ENCODE measurements at regions not wholly inside any gene's neighbourhood (a gene's known extent, or its start where the extent isn't known, plus 50 kb on each side); places are given as distances from the start of the nearest gene placed in this dataset.

DNA sequence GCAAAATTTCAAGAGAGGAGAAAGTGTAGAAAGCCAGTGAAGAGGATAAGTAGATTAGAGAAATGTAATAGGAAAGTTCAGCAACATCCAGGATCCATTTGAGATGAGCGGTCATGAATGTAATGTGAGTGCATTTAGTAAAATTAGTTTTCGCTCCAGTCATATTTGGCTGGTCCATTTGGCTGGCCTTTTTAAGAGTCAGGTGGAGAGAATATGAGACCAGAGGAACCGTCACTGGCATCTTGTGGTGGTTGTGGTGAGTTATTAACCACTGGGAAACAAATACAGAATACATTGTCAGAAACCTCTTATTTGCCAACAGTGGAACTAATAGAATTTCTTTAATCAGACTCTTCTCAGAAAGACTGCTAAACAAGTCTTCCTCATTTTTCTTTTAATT lies 1064.3 kb upstream of the CDH2 start:
- no peak for DNase-seq (ENCODE audit: low spot score)

- DNase-seq (ENCODE audit: low spot score) = no peak
These were observed 1057.8 kb upstream of the CDH2 start for GRCh38 chr18:29234751-29235150.

- no peak for DNase-seq (ENCODE audit: low spot score)
These were observed 1049.3 kb upstream of the CDH2 start for GRCh38 chr18:29226213-29226612.

DNA sequence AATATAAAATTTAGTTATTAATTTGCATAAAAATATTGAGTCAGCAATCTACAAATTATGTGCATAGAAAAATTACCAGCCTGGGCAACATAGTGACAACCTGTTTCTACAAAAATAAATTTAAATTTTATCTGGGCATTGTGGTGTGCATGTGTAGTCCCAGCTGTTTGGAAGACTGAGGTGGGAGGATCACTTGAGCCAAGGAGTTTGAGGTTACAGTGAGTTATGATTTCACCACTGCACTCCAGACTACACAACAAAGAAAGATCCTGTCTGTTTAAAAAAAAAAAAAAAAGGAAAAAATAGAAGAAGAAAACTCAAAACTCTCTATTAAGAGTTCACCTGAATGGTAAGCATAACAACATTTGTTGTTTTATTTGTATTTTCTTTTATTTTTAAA lies 1048.4 kb upstream of the CDH2 start:
- no peak for DNase-seq (ENCODE audit: low spot score)

GRCh38 chr18:29218091-29218490 lies 1041.2 kb upstream of the CDH2 start:
- no peak for DNase-seq (ENCODE audit: low spot score)

GRCh38 chr18:29217124-29217915 lies 1040.4 kb upstream of the CDH2 start:
- no peak for DNase-seq (ENCODE audit: low spot score)

GRCh38 chr18:29198834-29199233 lies 1021.9 kb upstream of the CDH2 start:
- no peak for DNase-seq (ENCODE audit: low spot score)

GRCh38 chr18:29196307-29196706 lies 1019.4 kb upstream of the CDH2 start:
- DNase-seq (ENCODE audit: low spot score) = no peak

DNA sequence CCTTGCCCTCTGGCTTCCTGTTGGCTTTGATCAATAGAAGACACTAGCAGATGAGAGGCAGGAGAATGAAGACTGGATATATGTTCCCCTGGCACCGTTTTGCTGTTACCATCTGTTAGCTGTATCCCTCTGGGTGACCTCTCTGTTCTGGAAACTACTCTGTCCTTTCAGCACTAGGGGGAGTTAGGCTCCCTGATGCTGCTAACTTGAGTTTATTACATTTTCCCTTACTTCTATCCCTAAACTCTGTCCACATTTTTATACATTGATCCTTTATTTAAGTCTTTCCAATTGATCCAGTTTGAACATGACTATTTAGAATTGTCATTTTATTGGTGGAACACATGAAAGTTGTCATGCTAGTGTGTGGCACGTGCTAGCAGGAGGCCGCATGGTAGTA lies 1014.3 kb upstream of the CDH2 start:
- DNase-seq (ENCODE audit: low spot score) = peak; percentile 47

DNA sequence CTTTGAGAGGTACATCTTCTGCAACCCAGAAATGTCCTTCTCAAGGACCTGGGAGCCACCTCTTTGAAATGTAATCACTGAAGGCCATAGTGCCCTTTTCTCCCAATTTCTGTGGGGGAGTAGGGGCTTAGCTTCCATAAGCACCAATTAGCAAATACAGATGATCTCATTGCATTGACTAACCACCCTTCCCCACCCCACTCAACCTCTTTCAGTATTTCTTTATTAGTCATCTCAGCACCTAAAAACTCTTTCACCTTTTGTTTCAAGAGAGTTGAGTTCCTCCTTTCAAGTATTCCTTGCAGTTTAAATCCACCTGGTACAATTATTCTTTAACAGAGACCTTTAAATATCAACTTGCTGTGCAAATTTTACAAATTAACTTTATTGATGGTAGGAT lies 1011.8 kb upstream of the CDH2 start:
- DNase-seq (ENCODE audit: low spot score) = no peak

DNA sequence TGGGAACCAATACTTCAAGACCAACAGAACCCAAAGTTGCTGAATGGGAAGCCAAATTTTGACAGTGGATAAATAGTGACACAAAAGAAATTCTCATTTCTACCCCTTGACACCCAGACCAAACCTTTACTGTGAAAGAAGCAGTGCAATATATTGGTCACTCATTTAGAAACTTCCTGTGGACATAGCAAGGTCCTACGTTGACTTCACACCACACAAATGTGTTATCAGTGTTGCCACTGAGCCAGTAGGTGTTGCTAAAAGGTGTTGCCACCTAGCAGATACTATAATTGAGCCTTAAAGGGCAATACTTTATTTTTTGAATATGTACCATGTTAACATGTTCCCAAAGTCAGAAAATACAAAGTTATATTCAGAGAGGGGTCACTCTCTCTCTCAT lies 1008.9 kb upstream of the CDH2 start:
- DNase-seq (ENCODE audit: low spot score) = no peak

DNA sequence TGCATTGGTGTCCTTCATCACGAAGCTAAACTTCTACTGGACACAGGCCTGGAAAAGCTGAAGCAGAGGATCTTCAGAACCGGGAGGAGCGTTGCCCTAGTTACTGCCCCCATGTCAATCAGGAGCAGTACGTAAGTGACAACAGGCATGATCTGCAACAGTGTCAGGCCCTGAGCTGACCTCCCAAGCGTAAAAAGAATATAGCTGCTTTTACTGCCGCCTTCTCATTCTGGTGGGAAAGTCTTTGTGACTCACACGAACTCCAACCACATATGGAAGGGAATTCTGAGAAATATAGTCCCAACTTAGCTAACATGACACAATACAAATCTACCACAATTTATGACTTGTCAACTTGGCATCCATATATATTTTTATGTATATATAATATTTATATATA lies 1007.7 kb upstream of the CDH2 start:
- DNase-seq (ENCODE audit: low spot score) = no peak

- peak; percentile 45 for DNase-seq (ENCODE audit: low spot score)
These were observed 1004.4 kb upstream of the CDH2 start for GRCh38 chr18:29181151-29181901.

DNA sequence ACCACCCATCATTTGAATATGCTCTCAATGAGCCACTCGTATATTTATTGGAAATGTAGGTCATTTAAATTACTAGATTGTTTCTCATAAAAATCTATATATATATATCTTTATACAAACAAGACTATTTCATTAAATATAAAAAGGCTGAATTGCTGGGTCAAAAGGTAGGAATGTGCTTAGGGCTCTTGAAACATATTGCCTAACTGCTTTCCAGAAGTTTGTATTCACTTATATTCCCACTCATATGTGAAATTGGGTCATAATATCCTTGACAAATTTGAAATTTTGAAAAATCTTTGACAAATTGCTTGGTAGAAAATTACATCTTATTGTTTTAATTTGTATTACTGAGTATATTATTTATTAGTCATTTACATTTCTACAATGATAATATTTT lies 999.8 kb upstream of the CDH2 start:
- DNase-seq (ENCODE audit: low spot score) = no peak

- no peak for DNase-seq (ENCODE audit: low spot score)
These were observed 998.0 kb upstream of the CDH2 start for GRCh38 chr18:29174891-29175290.

DNA sequence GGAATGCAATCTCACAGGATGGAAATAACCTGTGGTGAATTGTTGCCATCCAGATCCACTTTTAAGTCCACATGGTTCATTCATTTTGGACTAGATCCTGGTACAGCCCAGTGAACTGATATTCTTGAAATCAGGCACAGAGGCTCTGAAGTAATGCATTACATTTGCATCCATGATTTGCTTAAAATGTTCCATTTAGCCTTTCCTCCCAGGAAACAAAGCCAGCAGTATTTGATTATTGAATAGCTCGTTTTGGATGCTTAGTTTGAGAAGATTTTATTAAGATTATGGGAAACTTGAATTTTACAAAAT lies 995.8 kb upstream of the CDH2 start:
- DNase-seq (ENCODE audit: low spot score) = no peak

DNA sequence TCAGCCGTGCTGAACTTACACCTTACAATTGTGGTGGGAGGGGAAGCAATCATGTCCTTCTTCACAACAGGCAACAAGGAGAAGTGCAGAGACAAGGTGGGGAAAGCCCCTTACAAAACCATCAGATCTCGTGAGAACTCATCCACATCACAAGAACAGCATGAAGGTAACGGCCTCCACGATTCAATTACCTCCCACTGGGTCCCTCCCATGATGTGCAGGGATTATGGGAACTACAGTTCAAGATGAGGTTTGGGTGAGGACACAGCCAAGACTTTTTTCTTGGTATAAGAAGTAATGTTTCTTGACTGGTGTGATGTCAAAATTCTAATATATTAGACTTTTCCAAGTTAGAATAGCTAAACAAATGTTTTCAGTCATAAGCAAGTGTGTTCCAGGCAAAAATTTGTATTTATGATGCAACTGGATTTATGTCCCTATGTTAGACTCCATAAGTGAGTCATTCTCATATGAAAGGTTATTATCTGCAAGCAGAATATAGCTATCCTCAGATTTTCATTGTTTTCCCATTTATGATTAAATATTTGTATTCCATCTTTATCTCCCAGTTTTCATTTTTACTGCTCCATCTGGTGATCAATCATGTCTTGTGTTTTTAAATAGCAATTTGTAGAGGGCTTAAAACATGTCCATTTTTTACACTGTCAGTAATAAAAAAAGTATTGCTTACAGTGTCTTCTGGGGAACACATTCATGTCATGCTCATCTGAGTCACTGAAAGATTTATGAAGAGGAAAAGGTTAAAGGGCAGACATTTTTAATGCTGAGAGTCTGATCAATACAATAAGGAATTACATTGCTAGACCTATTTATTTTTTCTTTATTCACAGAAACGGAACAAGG lies 995.2 kb upstream of the CDH2 start:
- no peak for DNase-seq (ENCODE audit: low spot score)

DNA sequence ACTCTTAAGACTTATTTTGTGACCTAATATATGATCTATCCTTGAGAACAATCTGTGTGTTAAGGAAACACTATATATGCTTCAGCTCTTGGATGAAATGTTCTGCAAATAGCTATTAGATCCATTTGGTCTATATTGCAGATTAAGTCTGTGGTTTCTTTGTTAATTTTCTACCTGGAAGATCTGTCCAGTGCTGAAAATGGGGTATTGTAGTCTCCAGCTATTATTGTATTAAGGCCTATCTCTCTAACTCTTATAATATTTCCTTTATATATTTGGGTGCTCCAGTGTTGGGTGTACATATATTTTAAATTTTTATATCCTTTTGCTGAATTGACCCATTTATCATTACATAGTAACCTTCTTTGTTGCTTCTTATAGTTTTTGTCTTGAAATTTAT lies 992.7 kb upstream of the CDH2 start:
- no peak for DNase-seq (ENCODE audit: low spot score)

- DNase-seq (ENCODE audit: low spot score) = peak; percentile 54
These were observed 988.2 kb upstream of the CDH2 start for GRCh38 chr18:29164993-29165599.

DNA sequence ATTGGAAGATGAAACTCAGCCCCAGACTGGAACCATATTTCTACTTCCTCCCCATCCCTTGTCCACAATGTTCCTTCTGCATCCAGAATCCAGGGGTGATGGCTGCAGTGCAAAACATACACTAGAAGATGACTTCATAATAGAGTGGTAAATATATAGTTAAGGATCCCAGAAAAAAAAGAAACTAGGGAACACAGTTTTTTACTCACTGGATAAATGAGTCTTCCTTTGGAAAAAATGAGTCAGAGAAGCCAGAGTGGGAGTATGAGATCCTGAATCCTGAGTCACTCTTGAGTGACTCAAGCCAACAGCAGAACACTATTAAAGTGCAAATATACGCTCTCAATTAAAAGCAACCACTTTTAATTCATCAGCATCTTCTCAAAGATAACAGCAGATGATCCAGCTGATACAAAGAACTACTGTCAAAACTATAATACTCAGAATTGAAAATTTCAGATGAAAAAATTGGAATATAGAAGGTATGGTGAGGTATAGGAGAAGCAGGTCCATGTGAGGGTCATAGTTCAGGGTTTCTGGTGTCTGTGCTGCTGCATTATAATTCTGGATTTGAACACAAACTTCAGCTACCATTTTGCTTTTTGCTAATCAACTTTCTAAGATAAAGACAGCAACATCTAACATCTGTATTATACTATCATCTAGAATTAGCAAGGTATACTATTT lies 987.2 kb upstream of the CDH2 start:
- DNase-seq (ENCODE audit: low spot score) = peak; percentile 79

DNA sequence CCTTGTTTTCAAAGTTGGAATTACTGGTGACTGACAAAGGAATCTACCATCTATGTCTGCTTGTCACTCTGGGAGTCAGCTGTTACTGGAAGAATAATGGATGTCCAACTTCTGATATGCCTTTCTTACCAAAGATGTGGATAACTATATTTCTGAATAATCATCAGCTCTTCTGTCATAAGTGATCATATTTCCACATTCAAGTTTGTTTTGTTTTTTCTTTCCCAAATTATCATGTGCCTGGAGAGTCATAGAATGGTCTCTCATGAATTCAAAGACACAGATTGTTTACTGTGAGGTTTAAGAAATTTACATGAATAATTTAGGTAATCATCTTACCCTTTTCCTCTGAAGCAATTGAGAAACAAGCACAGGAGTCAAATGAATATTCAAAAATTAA lies 986.7 kb upstream of the CDH2 start:
- DNase-seq (ENCODE audit: low spot score) = no peak

- no peak for DNase-seq (ENCODE audit: low spot score)
These were observed 984.5 kb upstream of the CDH2 start for GRCh38 chr18:29161429-29161828.

Data from AG20443 (cell line).